ENCODE measurements at regions not wholly inside any gene's neighbourhood (a gene's known extent, or its start where the extent isn't known, plus 50 kb on each side); places are given as distances from the start of the nearest gene placed in this dataset.

DNA sequence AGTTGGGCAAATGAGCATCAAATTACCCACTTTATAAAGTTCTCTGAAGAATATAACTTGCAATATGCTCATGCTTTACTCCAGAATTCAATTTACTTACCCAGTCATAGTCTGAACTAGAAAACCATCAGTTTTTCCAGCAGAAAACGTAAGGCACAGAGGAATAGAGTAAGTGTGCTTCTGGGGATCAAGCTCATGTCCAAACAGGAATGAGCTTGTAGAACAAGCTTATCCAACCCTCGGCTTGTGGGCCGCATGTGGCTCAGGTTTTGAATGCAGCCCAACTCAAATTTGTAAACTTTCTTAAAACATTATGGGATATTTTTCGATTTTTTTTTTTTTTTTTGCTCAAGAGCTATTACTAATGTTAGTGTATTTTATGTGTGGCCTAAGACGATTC lies 308.5 kb upstream of the KLF12 start:
- DNase-seq (ENCODE audit: low read depth) = no peak
- H3K4me3 ChIP-seq (ENCODE audit: control insufficient read depth, low read depth, low read length) = no peak overlapping the region
- TF ChIP-seq, protein P1, sequence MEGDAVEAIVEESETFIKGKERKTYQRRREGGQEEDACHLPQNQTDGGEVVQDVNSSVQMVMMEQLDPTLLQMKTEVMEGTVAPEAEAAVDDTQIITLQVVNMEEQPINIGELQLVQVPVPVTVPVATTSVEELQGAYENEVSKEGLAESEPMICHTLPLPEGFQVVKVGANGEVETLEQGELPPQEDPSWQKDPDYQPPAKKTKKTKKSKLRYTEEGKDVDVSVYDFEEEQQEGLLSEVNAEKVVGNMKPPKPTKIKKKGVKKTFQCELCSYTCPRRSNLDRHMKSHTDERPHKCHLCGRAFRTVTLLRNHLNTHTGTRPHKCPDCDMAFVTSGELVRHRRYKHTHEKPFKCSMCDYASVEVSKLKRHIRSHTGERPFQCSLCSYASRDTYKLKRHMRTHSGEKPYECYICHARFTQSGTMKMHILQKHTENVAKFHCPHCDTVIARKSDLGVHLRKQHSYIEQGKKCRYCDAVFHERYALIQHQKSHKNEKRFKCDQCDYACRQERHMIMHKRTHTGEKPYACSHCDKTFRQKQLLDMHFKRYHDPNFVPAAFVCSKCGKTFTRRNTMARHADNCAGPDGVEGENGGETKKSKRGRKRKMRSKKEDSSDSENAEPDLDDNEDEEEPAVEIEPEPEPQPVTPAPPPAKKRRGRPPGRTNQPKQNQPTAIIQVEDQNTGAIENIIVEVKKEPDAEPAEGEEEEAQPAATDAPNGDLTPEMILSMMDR (IDR thresholded peaks at IDR 0.05; ENCODE audit: control insufficient read depth, insufficient read depth, low read depth, low read length, missing control alignments) = no peak

DNA sequence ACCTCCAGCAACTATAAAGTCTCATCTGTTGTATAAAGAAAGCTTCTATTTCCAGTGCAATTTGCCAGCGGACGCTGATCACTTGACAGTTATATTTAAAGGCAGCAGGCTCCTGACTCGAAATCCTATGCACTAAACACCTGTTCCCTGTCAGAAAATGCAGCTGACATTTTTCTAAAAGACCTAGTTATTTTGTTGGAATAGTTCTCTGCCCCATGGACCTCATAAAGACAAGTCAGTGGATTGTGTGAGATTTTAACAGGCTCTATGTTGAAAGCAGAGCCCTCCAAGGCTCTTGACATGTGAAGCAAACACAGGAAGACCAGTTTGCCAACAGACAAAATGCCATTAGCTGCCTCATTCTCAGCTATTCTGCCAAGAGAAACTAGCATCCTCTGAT lies 304.7 kb upstream of the KLF12 start:
- no peak for DNase-seq (ENCODE audit: low read depth)
- no peak overlapping the region for H3K4me3 ChIP-seq (ENCODE audit: control insufficient read depth, low read depth, low read length)
- TF ChIP-seq, protein P1 (IDR thresholded peaks at IDR 0.05; ENCODE audit: control insufficient read depth, insufficient read depth, low read depth, low read length, missing control alignments) = no peak

DNA sequence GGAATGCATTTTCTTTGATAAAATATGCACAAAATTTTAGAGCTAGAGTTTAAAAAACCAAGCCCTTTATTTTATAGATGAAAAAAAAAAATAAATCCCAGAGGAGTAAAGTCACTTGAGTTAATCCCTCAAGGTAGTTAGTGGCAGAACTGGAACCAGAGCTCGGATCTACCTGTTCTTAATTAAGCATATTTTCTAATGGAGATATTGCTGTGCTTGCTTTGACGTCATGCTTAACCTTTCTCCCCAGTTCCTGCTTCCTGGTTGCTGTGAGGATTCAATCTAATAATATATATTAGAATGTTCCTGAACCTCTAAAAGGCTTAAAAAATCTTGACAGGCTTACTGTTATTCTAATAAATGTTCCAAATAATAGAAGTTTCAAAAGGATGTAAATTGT lies 300.6 kb upstream of the KLF12 start:
- no peak for DNase-seq (ENCODE audit: low read depth)
- TF ChIP-seq, protein P1 (IDR thresholded peaks at IDR 0.05; ENCODE audit: control insufficient read depth, insufficient read depth, low read depth, low read length, missing control alignments) = no peak
- no peak overlapping the region for H3K4me3 ChIP-seq (ENCODE audit: control insufficient read depth, low read depth, low read length)

DNA sequence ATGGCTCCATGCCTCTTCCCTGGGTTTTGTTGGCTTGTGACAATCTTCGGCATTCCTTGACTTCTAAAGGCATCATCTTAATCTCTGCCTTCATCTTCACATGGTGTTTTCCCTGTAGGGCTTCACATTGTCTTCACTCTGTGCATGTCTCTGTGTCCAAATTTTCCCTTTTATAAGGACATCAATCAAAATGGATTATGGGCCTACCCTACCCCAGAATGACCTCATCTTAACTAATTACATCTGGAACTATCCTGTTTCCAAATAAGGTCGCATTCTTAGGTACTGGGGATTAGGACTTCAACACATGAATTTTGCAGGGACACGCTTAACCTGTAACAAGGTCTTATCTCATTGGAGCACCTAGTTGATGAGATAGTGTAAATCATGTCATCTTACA lies 290.3 kb upstream of the KLF12 start:
- TF ChIP-seq, protein P1 (IDR thresholded peaks at IDR 0.05; ENCODE audit: control insufficient read depth, insufficient read depth, low read depth, low read length, missing control alignments) = no peak
- no peak overlapping the region for H3K4me3 ChIP-seq (ENCODE audit: control insufficient read depth, low read depth, low read length)
- no peak for DNase-seq (ENCODE audit: low read depth)

DNA sequence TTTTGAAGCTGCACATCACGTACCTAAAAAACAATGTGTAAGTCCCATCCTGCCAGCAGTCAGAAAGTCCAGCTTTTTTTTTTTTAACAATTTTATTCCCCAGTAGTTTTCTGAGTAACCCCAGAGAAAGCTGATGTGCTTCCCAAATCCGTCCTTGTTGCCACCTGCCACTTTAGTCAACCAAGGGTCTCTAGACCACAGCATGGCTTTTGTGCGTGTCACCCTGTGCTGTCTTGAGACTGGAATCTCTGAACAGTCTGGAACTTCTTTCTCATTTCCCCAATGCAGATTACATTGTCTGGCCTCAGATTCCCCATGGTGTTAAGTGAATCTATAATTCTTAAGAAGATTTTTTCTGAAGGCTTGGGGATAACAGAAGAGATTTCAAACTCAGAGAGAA lies 289.2 kb upstream of the KLF12 start:
- H3K4me3 ChIP-seq (ENCODE audit: control insufficient read depth, low read depth, low read length) = no peak overlapping the region
- TF ChIP-seq, protein P1 (IDR thresholded peaks at IDR 0.05; ENCODE audit: control insufficient read depth, insufficient read depth, low read depth, low read length, missing control alignments) = no peak
- no peak for DNase-seq (ENCODE audit: low read depth)

DNA sequence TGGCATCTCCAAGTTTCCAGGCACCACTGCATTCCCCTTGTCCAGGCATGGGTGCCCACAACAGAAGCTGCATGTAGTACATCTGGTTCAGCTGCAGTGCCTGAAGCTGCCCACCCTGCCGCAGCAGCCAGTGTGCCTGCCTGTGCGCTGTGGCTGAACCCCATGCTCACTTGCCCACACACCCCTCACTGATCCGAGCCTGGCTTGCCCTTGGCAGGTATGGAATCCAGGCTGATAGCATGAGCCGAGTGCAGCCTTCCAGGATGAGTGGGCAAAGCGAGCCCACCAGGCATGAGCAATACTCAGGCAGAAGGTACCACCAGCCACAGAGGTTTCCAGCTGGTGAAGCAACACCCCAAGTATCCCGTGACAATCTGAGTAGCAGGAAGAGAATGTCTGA lies 280.3 kb upstream of the KLF12 start:
- DNase-seq (ENCODE audit: low read depth) = no peak
- H3K4me3 ChIP-seq (ENCODE audit: control insufficient read depth, low read depth, low read length) = no peak overlapping the region
- TF ChIP-seq, protein P1 (IDR thresholded peaks at IDR 0.05; ENCODE audit: control insufficient read depth, insufficient read depth, low read depth, low read length, missing control alignments) = no peak

DNA sequence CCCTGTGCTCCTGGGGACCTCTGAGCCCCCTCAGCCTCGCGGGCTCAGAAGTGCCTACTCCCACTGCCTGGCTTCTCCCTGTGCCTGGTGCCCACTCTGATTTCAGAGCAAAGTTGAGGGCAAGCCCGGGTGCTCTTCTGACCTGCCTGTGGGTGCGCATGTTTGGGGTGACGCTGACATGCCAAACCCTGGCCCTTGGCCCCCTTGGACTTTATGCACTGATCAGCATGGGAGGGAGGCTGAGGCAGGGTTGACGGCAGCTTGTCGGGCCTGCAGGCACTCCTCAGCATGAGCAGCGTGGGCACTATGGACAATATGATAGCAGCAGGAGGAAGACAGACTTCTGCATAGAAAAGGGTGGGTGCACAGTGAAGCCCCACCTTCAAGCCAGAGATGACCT lies 279.3 kb upstream of the KLF12 start:
- no peak for DNase-seq (ENCODE audit: low read depth)
- TF ChIP-seq, protein P1 (IDR thresholded peaks at IDR 0.05; ENCODE audit: control insufficient read depth, insufficient read depth, low read depth, low read length, missing control alignments) = no peak
- H3K4me3 ChIP-seq (ENCODE audit: control insufficient read depth, low read depth, low read length) = no peak overlapping the region
